ENCODE measurements at regions not wholly inside any gene's neighbourhood (a gene's known extent, or its start where the extent isn't known, plus 50 kb on each side); places are given as distances from the start of the nearest gene placed in this dataset.

DNA sequence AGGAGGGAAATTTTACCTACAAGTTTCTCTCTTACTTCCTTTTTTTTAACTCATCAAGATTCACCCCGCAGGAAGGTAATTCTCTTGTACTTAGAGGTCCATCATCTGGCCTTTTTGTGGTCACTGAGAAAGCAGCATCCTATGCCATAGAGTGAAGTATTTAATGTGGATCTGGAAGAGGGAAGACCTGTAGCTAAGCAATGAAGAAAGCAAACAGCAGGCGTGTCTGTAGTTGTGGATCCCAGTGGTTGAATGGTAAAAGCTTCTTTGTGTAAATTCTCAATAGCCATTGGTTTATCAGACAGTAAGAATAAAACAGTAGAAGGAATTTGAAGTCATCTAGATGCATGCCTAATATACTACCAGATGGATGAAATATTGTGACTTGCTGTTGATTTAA, 196.4 kb downstream of the ANKRD7 start (continued):
- no peak for TF ChIP-seq ZNF687 (IDR thresholded peaks at IDR 0.05)
- TF ChIP-seq PRDM15 (CRISPR knock-in tag; IDR thresholded peaks at IDR 0.05): no peak
- no peak for TF ChIP-seq FOS (IDR thresholded peaks at IDR 0.05; ENCODE audit: borderline replicate concordance, extremely low read depth, insufficient read length)
- no peak for TF ChIP-seq MYC (IDR thresholded peaks at IDR 0.05; ENCODE audit: insufficient read depth, insufficient read length, insufficient replicate concordance, low read length, severe bottlenecking)

- Histone ChIP-seq H3K9me3 (replicated peaks; ENCODE audit: control insufficient read depth, insufficient read depth, low read length) (no peaks in the 10 kb centered on the region), H4K20me1 (ENCODE audit: control insufficient read depth, insufficient read depth) (no peaks in the 10 kb centered on the region), H3K27me3 (replicated peaks in 1 of 2; ENCODE audit: control insufficient read depth in 2 of 2, insufficient read depth in 2 of 2, low read length in 1 of 2) (no peaks in the 10 kb centered on the region), H3K9ac (ENCODE audit: control insufficient read depth, insufficient read depth, low read length) (no peak overlapping the region), H3K4me2 (ENCODE audit: control insufficient read depth, insufficient read depth) (no peak overlapping the region), H3K79me2 (ENCODE audit: control insufficient read depth, insufficient read depth, low read length) (no peaks in the 10 kb centered on the region), H3K36me3 (ENCODE audit: control insufficient read depth in 2 of 2, insufficient read depth in 2 of 2, low read length in 1 of 2) (no peaks in the 10 kb centered on the region), H3K4me3 (no peak overlapping the region), H3K27ac (ENCODE audit: control insufficient read depth, insufficient read depth) (no peak overlapping the region), H2AFZ (ENCODE audit: control insufficient read depth, low read depth, low read length) (no peak overlapping the region), H3K4me1 (ENCODE audit: control insufficient read depth, insufficient read depth, low read length) (no peaks in the 10 kb centered on the region)
- ChIA-PET RAD21 (ENCODE audit: unreplicated experiment) (no interaction called here), CTCF (no interaction called here), SMC1A (ENCODE audit: uncharacterized antibody, unreplicated experiment) (no interaction called here), POLR2A (no interaction called here)
- intact Hi-C loops (cut with micrococcal nuclease; ENCODE audit: unreplicated experiment): no loop called here
- 0% methylated on average over 3 of the region's 3 CpGs for WGBS (ENCODE audit: insufficient coverage, insufficient replicate concordance, low lambda C conversion rate, missing lambda C conversion rate)
- DNase-seq (ENCODE audit: low read depth, low spot score) (no peak), ATAC-seq (no peak), FAIRE-seq (no peak)
- TF ChIP-seq MTA3 (IDR thresholded peaks at IDR 0.05; ENCODE audit: borderline replicate concordance, low read length) (no peak), KLF5 (IDR thresholded peaks at IDR 0.05; ENCODE audit: partially characterized antibody) (no peak), CBX5 (IDR thresholded peaks at IDR 0.05; ENCODE audit: low read depth) (no peak), TBL1XR1 (IDR thresholded peaks at IDR 0.05; ENCODE audit: low read depth, low read length) (no peak), FOXK2 (IDR thresholded peaks at IDR 0.05) (no peak), IKZF2 (IDR thresholded peaks at IDR 0.05) (no peak)
- TF ChIP-seq, protein P1, sequence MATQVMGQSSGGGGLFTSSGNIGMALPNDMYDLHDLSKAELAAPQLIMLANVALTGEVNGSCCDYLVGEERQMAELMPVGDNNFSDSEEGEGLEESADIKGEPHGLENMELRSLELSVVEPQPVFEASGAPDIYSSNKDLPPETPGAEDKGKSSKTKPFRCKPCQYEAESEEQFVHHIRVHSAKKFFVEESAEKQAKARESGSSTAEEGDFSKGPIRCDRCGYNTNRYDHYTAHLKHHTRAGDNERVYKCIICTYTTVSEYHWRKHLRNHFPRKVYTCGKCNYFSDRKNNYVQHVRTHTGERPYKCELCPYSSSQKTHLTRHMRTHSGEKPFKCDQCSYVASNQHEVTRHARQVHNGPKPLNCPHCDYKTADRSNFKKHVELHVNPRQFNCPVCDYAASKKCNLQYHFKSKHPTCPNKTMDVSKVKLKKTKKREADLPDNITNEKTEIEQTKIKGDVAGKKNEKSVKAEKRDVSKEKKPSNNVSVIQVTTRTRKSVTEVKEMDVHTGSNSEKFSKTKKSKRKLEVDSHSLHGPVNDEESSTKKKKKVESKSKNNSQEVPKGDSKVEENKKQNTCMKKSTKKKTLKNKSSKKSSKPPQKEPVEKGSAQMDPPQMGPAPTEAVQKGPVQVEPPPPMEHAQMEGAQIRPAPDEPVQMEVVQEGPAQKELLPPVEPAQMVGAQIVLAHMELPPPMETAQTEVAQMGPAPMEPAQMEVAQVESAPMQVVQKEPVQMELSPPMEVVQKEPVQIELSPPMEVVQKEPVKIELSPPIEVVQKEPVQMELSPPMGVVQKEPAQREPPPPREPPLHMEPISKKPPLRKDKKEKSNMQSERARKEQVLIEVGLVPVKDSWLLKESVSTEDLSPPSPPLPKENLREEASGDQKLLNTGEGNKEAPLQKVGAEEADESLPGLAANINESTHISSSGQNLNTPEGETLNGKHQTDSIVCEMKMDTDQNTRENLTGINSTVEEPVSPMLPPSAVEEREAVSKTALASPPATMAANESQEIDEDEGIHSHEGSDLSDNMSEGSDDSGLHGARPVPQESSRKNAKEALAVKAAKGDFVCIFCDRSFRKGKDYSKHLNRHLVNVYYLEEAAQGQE (IDR thresholded peaks at IDR 0.05; ENCODE audit: low read depth, low read length): no peak
- BruUV-seq (replicated peaks): no TSS peak
- in situ Hi-C loops (cut with MboI): no loop called here
Observed at GRCh38 chr7:118429141-118429540, 204.6 kb downstream of the ANKRD7 start.
